HEK293 (cell line): ENCODE measurements at regions not wholly inside any gene's neighbourhood (a gene's known extent, or its start where the extent isn't known, plus 50 kb on each side); places are given as distances from the start of the nearest gene placed in this dataset.

Experiments
- CTCF ChIA-PET: fragments of 350-600 bp; formaldehyde crosslinking; extraction: SDS; loops from one replicate; lab custom pipeline; 2021; ENCODE audit warnings: antibody characterized with exemption; lab: Yijun Ruan, JAX
- POLR2A ChIA-PET: fragments of 300-600 bp; formaldehyde crosslinking; extraction: SDS; loops from one replicate; lab custom pipeline; 2020; ENCODE audit warnings: antibody characterized with exemption, inconsistent platforms; lab: Yijun Ruan, JAX
- H3K27ac ChIP-seq: fragments of 200-500 bp; sonication (Bioruptor generic); 2 replicates; pipeline ENCODE4 v1.5.1; 2014; ENCODE audit warnings: low read depth, low read length, control low read depth, inconsistent platforms; ENCODE audit errors: extremely low read depth
- H3K36me3 ChIP-seq, 2 experiments: fragments of 200-500 bp in 1 of 2; sonication (Bioruptor generic) in 1 of 2; 1 replicate in 1 of 2; 2 replicates in 1 of 2; pipeline ENCODE4 v1.5.1; 2014 to 2017; ENCODE audit warnings: inconsistent platforms in 2 of 2, low read length in 2 of 2; ENCODE audit not compliant: control insufficient read depth in 2 of 2, insufficient read depth in 1 of 2
- H3K4me1 ChIP-seq: fragments of 200-500 bp; sonication (Bioruptor generic); 2 replicates; pipeline ENCODE4 v1.5.1; 2014; ENCODE audit warnings: mild to moderate bottlenecking, low read length, inconsistent platforms; ENCODE audit not compliant: control insufficient read depth, insufficient read depth
- H3K4me3 ChIP-seq: 2 replicates; pipeline ENCODE4 v1.5.1; 2011; ENCODE audit warnings: low read depth, mild to moderate bottlenecking, control low read depth, low read length, moderate library complexity
- H3K9me3 ChIP-seq: fragments of 200-500 bp; sonication (Bioruptor generic); 2 replicates; pipeline ENCODE4 v1.5.1; 2014; ENCODE audit warnings: low read depth, low read length, inconsistent platforms; ENCODE audit not compliant: control insufficient read depth, insufficient read depth
- GFI1B ChIP-seq: fragments of 450-650 bp; formaldehyde crosslinking; IDR thresholded peaks from 2 replicates; pipeline ENCODE4 v1.5.1; 2016; ENCODE audit warnings: missing biosample characterization, missing genetic modification characterization
- MEIS1 ChIP-seq: sonication (generic); formaldehyde crosslinking; IDR thresholded peaks from 2 replicates; pipeline ENCODE4 v1.8.1; 2022; ENCODE audit warnings: missing genetic modification reagents, mild to moderate bottlenecking, borderline replicate concordance
- MZF1 ChIP-seq: fragments of 450-650 bp; formaldehyde crosslinking; IDR thresholded peaks from 2 replicates; pipeline ENCODE4 v1.5.1; 2017; ENCODE audit warnings: missing biosample characterization, missing genetic modification characterization, borderline replicate concordance
- PATZ1 ChIP-seq: fragments of 450-650 bp; formaldehyde crosslinking; IDR thresholded peaks from 2 replicates; pipeline ENCODE4 v1.5.1; 2016; ENCODE audit warnings: missing biosample characterization, missing genetic modification characterization
- ZBTB17 ChIP-seq: fragments of 450-650 bp; formaldehyde crosslinking; IDR thresholded peaks from 2 replicates; pipeline ENCODE4 v1.5.1; 2016; ENCODE audit warnings: missing biosample characterization, missing genetic modification characterization
- ZFP3 ChIP-seq: fragments of 450-650 bp; formaldehyde crosslinking; IDR thresholded peaks from 2 replicates; pipeline ENCODE4 v1.5.1; 2016; ENCODE audit warnings: low read depth, missing biosample characterization, missing genetic modification characterization
- ZNF148 ChIP-seq: fragments of 450-650 bp; formaldehyde crosslinking; IDR thresholded peaks from 2 replicates; pipeline ENCODE4 v1.5.0; 2017; ENCODE audit warnings: missing biosample characterization, missing genetic modification characterization, borderline replicate concordance
- ZNF26 ChIP-seq: fragments of 450-650 bp; formaldehyde crosslinking; IDR thresholded peaks from 2 replicates; pipeline ENCODE4 v1.5.1; 2016; ENCODE audit warnings: missing biosample characterization, missing genetic modification characterization
- ZNF280D ChIP-seq: fragments of 450-650 bp; formaldehyde crosslinking; IDR thresholded peaks from 2 replicates; pipeline ENCODE4 v1.5.1; 2016; ENCODE audit warnings: missing biosample characterization, missing genetic modification characterization
- ZNF324 ChIP-seq: fragments of 450-650 bp; formaldehyde crosslinking; IDR thresholded peaks from 2 replicates; pipeline ENCODE4 v1.5.1; 2016; ENCODE audit warnings: missing biosample characterization, missing genetic modification characterization
- ZNF366 ChIP-seq: fragments of 450-650 bp; formaldehyde crosslinking; conservative IDR thresholded peaks from 2 replicates; pipeline ENCODE4 v1.5.1; 2016; ENCODE audit warnings: missing biosample characterization, missing genetic modification characterization
- ZNF549 ChIP-seq: fragments of 450-650 bp; IDR thresholded peaks from 2 replicates; pipeline ENCODE4 v1.5.1; 2018; ENCODE audit warnings: missing biosample characterization, missing genetic modification characterization, mild to moderate bottlenecking, inconsistent platforms, moderate library complexity
- ZNF555 ChIP-seq: fragments of 450-650 bp; formaldehyde crosslinking; conservative IDR thresholded peaks from 2 replicates; pipeline ENCODE4 v1.5.1; 2017; ENCODE audit warnings: missing biosample characterization, mild to moderate bottlenecking, missing genetic modification characterization, inconsistent platforms
- ZNF610 ChIP-seq: fragments of 450-650 bp; formaldehyde crosslinking; IDR thresholded peaks from 2 replicates; pipeline ENCODE4 v1.5.1; 2016; ENCODE audit warnings: missing biosample characterization, missing genetic modification characterization, borderline replicate concordance
- ZNF658 ChIP-seq: fragments of 450-650 bp; formaldehyde crosslinking; IDR thresholded peaks from 2 replicates; pipeline ENCODE4; 2016; ENCODE audit warnings: missing biosample characterization, missing genetic modification characterization
- ZNF768 ChIP-seq: fragments of 450-650 bp; formaldehyde crosslinking; IDR thresholded peaks from 2 replicates; pipeline ENCODE4 v1.5.1; 2018; ENCODE audit warnings: missing biosample characterization, mild to moderate bottlenecking, missing genetic modification characterization
- ZNF791 ChIP-seq: fragments of 450-650 bp; formaldehyde crosslinking; IDR thresholded peaks from 2 replicates; pipeline ENCODE4 v1.5.1; 2016; ENCODE audit warnings: missing biosample characterization, missing genetic modification characterization
- ZSCAN5A ChIP-seq: fragments of 450-650 bp; formaldehyde crosslinking; IDR thresholded peaks from 2 replicates; pipeline ENCODE4 v1.5.1; 2016; ENCODE audit warnings: missing biosample characterization, missing genetic modification characterization

GRCh38 chr2:37583402-37583801 lies 88.0 kb downstream of the CDC42EP3 start (continued):
- no peak for TF ChIP-seq ZNF280D (tag by site-specific recombination)
- TF ChIP-seq, all 188 proteins: peak for 0

GRCh38 chr2:37583867-37584266 lies 87.6 kb downstream of the CDC42EP3 start:
- POLR2A ChIA-PET = no interaction called here

More at GRCh38 chr2:37583867-37584266, 87.6 kb downstream of the CDC42EP3 start:
- Histone ChIP-seq H3K27ac (no peak overlapping the region), H3K4me1 (peaks cover 3% of the 10 kb centered on the region; the same call in 1 of the 2 replicates), H3K9me3 (no peaks in the 10 kb centered on the region), H3K36me3 (no peaks in the 10 kb centered on the region), H3K4me3 (no peak overlapping the region)
- TF ChIP-seq ZNF366 (tag by site-specific recombination) (no peak), ZSCAN5A (tag by site-specific recombination) (no peak), GFI1B (tag by site-specific recombination) (no peak), PATZ1 (no peak), ZNF148 (no peak), MZF1 (no peak), ZNF610 (tag by site-specific recombination) (no peak), ZBTB17 (tag by site-specific recombination) (no peak), ZNF26 (tag by site-specific recombination) (no peak), ZNF324 (no peak), ZFP3 (tag by site-specific recombination) (no peak), ZNF658 (no peak), MEIS1 (no peak), ZNF768 (tag by site-specific recombination) (no peak), ZNF791 (tag by site-specific recombination) (no peak), ZNF549 (tag by site-specific recombination) (no peak), ZNF555 (tag by site-specific recombination) (no peak)
- CTCF ChIA-PET = interaction anchor here (0.5 kb wide), 1 partner anchor 131 kb away, joined by 4 read pairs; no protein-coding TSS in a partner anchor
